Trophoblast cell (in vitro differentiated cells and primary cell): ENCODE measurements at regions not wholly inside any gene's neighbourhood (a gene's known extent, or its start where the extent isn't known, plus 50 kb on each side); places are given as distances from the start of the nearest gene placed in this dataset.
"Not testable (repeated sequence)": the region's sequence is repeated elsewhere in the genome, so short reads cannot be mapped to it uniquely, and the experiment has no call there.

Experiments used
- DNase-seq, 2 donors: peaks; one replicate each; pipeline ENCODE4 v3.0.0-alpha.2; 2016
- H2AFZ ChIP-seq: 2 replicates; pipeline ENCODE4 v1.6.1; 2013; ENCODE audit warnings: low read length, moderate library complexity, mild to moderate bottlenecking; ENCODE audit not compliant: insufficient read depth, poor library complexity
- H2AK5ac ChIP-seq: 2 replicates; pipeline ENCODE4 v1.6.1; 2013; ENCODE audit warnings: mild to moderate bottlenecking, low read length
- H2BK120ac ChIP-seq: 2 replicates; pipeline ENCODE4 v1.6.1; 2013; ENCODE audit warnings: low read length, mild to moderate bottlenecking, moderate library complexity; ENCODE audit not compliant: insufficient read depth, poor library complexity
- H2BK12ac ChIP-seq: 2 replicates; pipeline ENCODE4 v1.6.1; 2013; ENCODE audit warnings: mild to moderate bottlenecking, low read length, moderate library complexity
- H2BK5ac ChIP-seq: 2 replicates; pipeline ENCODE4 v1.6.1; 2013; ENCODE audit warnings: low read length, low read depth, moderate library complexity, mild to moderate bottlenecking; ENCODE audit not compliant: poor library complexity
- H3K14ac ChIP-seq: 2 replicates; pipeline ENCODE4 v1.6.1; 2013; ENCODE audit warnings: mild to moderate bottlenecking, low read length
- H3K18ac ChIP-seq: 2 replicates; pipeline ENCODE4 v1.6.1; 2013; ENCODE audit warnings: mild to moderate bottlenecking, low read length
- H3K23ac ChIP-seq: 2 replicates; pipeline ENCODE4 v1.6.1; 2013; ENCODE audit warnings: low read length
- H3K27ac ChIP-seq: 2 replicates; pipeline ENCODE4 v1.5.1; 2013; ENCODE audit warnings: low read depth, mild to moderate bottlenecking, inconsistent platforms, low read length, moderate library complexity
- H3K27me3 ChIP-seq: 2 replicates; pipeline ENCODE4 v1.6.1; 2013; ENCODE audit warnings: inconsistent platforms, mild to moderate bottlenecking, low read length, moderate library complexity; ENCODE audit not compliant: insufficient read depth
- H3K36me3 ChIP-seq, 2 experiments: 1 replicate in 1 of 2; 2 replicates in 1 of 2; pipeline ENCODE4 v1.6.1; 2013; ENCODE audit warnings: low read length in 2 of 2, mild to moderate bottlenecking in 2 of 2, moderate library complexity in 1 of 2; ENCODE audit not compliant: insufficient read depth in 2 of 2, control insufficient read depth in 1 of 2
- H3K4ac ChIP-seq: 2 replicates; pipeline ENCODE4 v1.6.1; 2013; ENCODE audit warnings: low read depth, mild to moderate bottlenecking, low read length, moderate library complexity
- H3K4me1 ChIP-seq, 2 experiments: 1 replicate in 1 of 2; 2 replicates in 1 of 2; pipeline ENCODE4 v1.6.1; 2013; ENCODE audit warnings: low read length in 2 of 2, mild to moderate bottlenecking in 2 of 2, moderate library complexity in 1 of 2; ENCODE audit not compliant: insufficient read depth in 2 of 2, control insufficient read depth in 1 of 2
- H3K4me2 ChIP-seq: 2 replicates; pipeline ENCODE4 v1.6.1; 2013; ENCODE audit warnings: inconsistent platforms, mild to moderate bottlenecking, low read length, moderate library complexity
- H3K4me3 ChIP-seq: 2 replicates; pipeline ENCODE4 v1.5.1; 2013; ENCODE audit warnings: mild to moderate bottlenecking, low read depth, low read length, inconsistent platforms
- H3K79me1 ChIP-seq: one replicate; pipeline ENCODE4 v1.6.1; 2013; ENCODE audit warnings: low read length
- H3K79me2 ChIP-seq: 2 replicates; pipeline ENCODE4 v1.6.1; 2013; ENCODE audit warnings: low read length, mild to moderate bottlenecking; ENCODE audit not compliant: control insufficient read depth, insufficient read depth, poor library complexity
- H3K9ac ChIP-seq: 2 replicates; pipeline ENCODE4 v1.6.1; 2013; ENCODE audit warnings: mild to moderate bottlenecking, low read length
- H3K9me3 ChIP-seq: 2 replicates; pipeline ENCODE4 v1.6.1; 2013; ENCODE audit warnings: low read depth, mild to moderate bottlenecking, control low read depth, inconsistent platforms, low read length; ENCODE audit not compliant: insufficient read depth
- H4K12ac ChIP-seq: 2 replicates; pipeline ENCODE4 v1.6.1; 2013; ENCODE audit warnings: low read depth, mild to moderate bottlenecking, low read length, moderate library complexity
- H4K8ac ChIP-seq: 2 replicates; pipeline ENCODE4 v1.6.1; 2013; ENCODE audit warnings: low read depth, mild to moderate bottlenecking, low read length, moderate library complexity
- H4K91ac ChIP-seq: one replicate; pipeline ENCODE4 v1.6.1; 2013; ENCODE audit warnings: low read depth, mild to moderate bottlenecking, low read length, moderate library complexity
- WGBS: extraction: QIAGEN DNeasy Blood & Tissue Kit; methylation state at CpG from one replicate; pipeline ENCODE4 v1.1.7; 2013; ENCODE audit warnings: missing lambda C conversion rate; ENCODE audit not compliant: insufficient read length, insufficient coverage; ENCODE audit errors: extremely low coverage; 5-methylcytosine and 5-hydroxymethylcytosine counted together

- Histone ChIP-seq H3K23ac (no peak overlapping the region), H2AK5ac (peak overlapping the region; percentile 38), H2BK12ac (peak overlapping the region; percentile 46), H3K4me3 (no peak overlapping the region), H4K91ac (peak overlapping the region; percentile 45), H3K4ac (no peak overlapping the region), H3K9me3 (no peaks in the 10 kb centered on the region), H4K8ac (no peak overlapping the region), H3K18ac (no peak overlapping the region), H3K4me1 (no peaks in the 10 kb centered on the region), H4K12ac (no peak overlapping the region), H3K4me2 (no peak overlapping the region), H2BK5ac (no peak overlapping the region), H3K79me1 (peaks cover 16% of the 10 kb centered on the region), H3K79me2 (no peaks in the 10 kb centered on the region), H2BK120ac (no peak overlapping the region), H3K27me3 (no peaks in the 10 kb centered on the region), H3K27ac (no peak overlapping the region), H3K9ac (no peak overlapping the region), H2AFZ (no peak overlapping the region), H3K14ac (no peak overlapping the region), H3K36me3 (no peaks in the 10 kb centered on the region)
- DNase-seq, result no peak
- WGBS, result no CpG with 5 or more reads among the region's 3 CpGs
Observed at GRCh38 chr10:21343087-21343486, 182.4 kb downstream of the SKIDA1 start.

DNA sequence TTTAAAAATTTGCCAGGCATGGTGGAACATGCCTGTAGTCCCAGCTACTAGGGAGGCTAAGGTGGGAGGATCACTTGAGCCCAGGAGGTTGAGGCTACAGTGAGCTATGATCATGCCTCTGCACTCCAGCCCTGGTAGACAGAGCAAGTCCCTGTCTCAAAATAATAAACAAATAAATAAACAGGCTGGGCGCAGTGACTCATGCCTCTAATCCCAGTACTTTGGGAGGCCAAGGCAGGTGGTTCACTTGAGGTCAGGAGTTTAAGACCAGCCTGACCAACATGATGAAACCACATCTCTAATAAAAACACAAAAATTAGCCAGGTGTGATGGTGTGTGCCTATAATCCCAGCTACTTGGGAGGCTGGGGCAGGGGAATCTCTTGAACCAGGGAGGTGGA, 183.0 kb downstream of the SKIDA1 start:
- H2BK120ac ChIP-seq, H3K27ac ChIP-seq, H3K14ac ChIP-seq, H3K27me3 ChIP-seq, H2BK5ac ChIP-seq, H3K18ac ChIP-seq, H3K36me3 ChIP-seq, DNase-seq, H2AFZ ChIP-seq, H3K4me3 ChIP-seq, H3K9ac ChIP-seq, H4K8ac ChIP-seq, H3K23ac ChIP-seq, H3K9me3 ChIP-seq, H2BK12ac ChIP-seq, H4K12ac ChIP-seq, H3K4ac ChIP-seq, H3K4me1 ChIP-seq, H2AK5ac ChIP-seq, H3K4me2 ChIP-seq, H3K79me2 ChIP-seq: not testable (repeated sequence)
- Histone ChIP-seq H3K79me1 (peaks cover 19% of the 10 kb centered on the region), H4K91ac (peak overlapping the region; percentile 64)
- no CpG with 5 or more reads among the region's 1 CpG for WGBS

GRCh38 chr10:21340331-21340730, 185.2 kb downstream of the SKIDA1 start:
- H3K79me2 ChIP-seq, result peaks cover 4% of the 10 kb centered on the region
- H4K8ac ChIP-seq, result peak overlapping the region; percentile 3
- no peak overlapping the region for H3K4ac ChIP-seq
- H2AFZ ChIP-seq, result no peak overlapping the region
- H4K12ac ChIP-seq, result no peak overlapping the region
- peak overlapping the region; percentile 82 for H2AK5ac ChIP-seq
- H3K4me2 ChIP-seq, result no peak overlapping the region
- peaks cover 37% of the 10 kb centered on the region for H3K79me1 ChIP-seq
- H2BK5ac ChIP-seq, result peak overlapping the region; percentile 28
- H3K4me3 ChIP-seq, result no peak overlapping the region
- peak overlapping the region; percentile 89 for H2BK12ac ChIP-seq
- no CpG with 5 or more reads among the region's 3 CpGs for WGBS
- no peak for DNase-seq
- H2BK120ac ChIP-seq, result peak overlapping the region; percentile 81
- H3K9ac ChIP-seq, result no peak overlapping the region
- no peaks in the 10 kb centered on the region for H3K36me3 ChIP-seq
- peak overlapping the region; percentile 60 for H3K14ac ChIP-seq
- H3K9me3 ChIP-seq, result no peaks in the 10 kb centered on the region
- no peaks in the 10 kb centered on the region for H3K27me3 ChIP-seq
- no peak overlapping the region for H3K23ac ChIP-seq
- H3K4me1 ChIP-seq, result peaks cover 14% of the 10 kb centered on the region in 2 experiments
- peak overlapping the region; percentile 61 for H4K91ac ChIP-seq
- H3K18ac ChIP-seq, result no peak overlapping the region
- no peak overlapping the region for H3K27ac ChIP-seq

DNA sequence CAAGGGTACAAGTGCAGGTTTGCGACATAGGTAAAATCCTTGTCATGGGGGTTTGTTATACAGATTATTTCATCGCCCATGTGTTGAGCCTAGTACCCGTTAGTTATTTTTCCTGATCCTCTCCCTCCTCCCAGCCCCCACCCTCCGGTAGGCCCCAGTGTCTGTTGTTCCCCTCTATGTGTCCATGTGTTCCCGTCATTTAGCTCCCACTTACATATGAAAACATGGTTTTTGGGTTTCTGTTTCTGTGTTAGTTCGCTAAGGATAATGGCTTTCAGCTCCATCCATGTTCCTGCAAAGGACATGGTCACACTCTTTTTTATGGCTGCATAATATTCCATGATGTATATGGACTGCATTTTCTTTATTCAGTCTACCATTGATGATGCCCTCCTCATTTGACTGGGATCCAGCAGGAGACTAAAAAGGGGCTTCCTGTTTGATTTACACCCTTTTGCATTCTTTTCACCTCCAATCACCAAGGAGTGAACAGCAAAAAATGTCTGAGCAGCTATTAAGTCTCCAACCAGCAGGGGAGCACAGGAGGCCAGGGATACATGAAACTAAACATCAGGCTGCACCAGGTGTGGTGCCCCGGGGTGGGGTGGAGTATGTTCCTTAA, 188.2 kb downstream of the SKIDA1 start:
- Histone ChIP-seq H2BK5ac (peak overlapping the region; percentile 85), H3K9me3 (no peaks in the 10 kb centered on the region), H3K4me2 (no peak overlapping the region), H2AFZ (no peak overlapping the region), H3K23ac (no peak overlapping the region), H3K4me3 (no peak overlapping the region), H3K79me2 (peaks cover 4% of the 10 kb centered on the region), H4K91ac (peak overlapping the region; percentile 97), H3K18ac (peak overlapping the region; percentile 83), H3K14ac (peak overlapping the region; percentile 83), H3K27ac (peak overlapping the region; percentile 77), H2AK5ac (peak overlapping the region; percentile 97), H3K27me3 (no peaks in the 10 kb centered on the region), H2BK12ac (peak overlapping the region; percentile 100), H3K9ac (no peak overlapping the region), H3K4ac (peak overlapping the region; percentile 87), H3K79me1 (peaks cover 42% of the 10 kb centered on the region), H3K36me3 (no peaks in the 10 kb centered on the region), H3K4me1 (peaks cover 18 to 19% of the 10 kb centered on the region in 2 experiments), H4K8ac (peak overlapping the region; percentile 66), H2BK120ac (peak overlapping the region; percentile 94), H4K12ac (peak overlapping the region; percentile 43)
- DNase-seq, result peak; percentile 60 to 81
- no CpG with 5 or more reads among the region's 7 CpGs for WGBS
